Ovary (tissue), 7 donors: ENCODE measurements at regions not wholly inside any gene's neighbourhood (a gene's known extent, or its start where the extent isn't known, plus 50 kb on each side); places are given as distances from the start of the nearest gene placed in this dataset.

Source experiments
- DNase-seq, 5 donors: peaks; one replicate each; pipeline ENCODE4 v3.0.0-alpha.2; 2019 to 2020
- H3K27ac ChIP-seq, 2 donors: fragments of 200-600 bp; one replicate each; pipeline versions ENCODE4 v1.5.1 to v1.8.0; 2019 to 2022
- H3K27me3 ChIP-seq: fragments of 200-600 bp; one replicate; pipeline ENCODE4 v1.8.0; 2022
- H3K36me3 ChIP-seq: fragments of 200-600 bp; sonication (generic); one replicate; pipeline ENCODE4 v1.5.1; 2019
- H3K4me1 ChIP-seq: one replicate; pipeline ENCODE4 v1.8.1; 2013; ENCODE audit warnings: mild to moderate bottlenecking, moderate library complexity; ENCODE audit not compliant: insufficient read depth
- H3K4me3 ChIP-seq: fragments of 200-600 bp; sonication (generic); one replicate; pipeline ENCODE4 v1.5.1; 2017
- H3K9me3 ChIP-seq, 2 donors: fragments of 200-600 bp in 1 of 2; sonication (generic) in 1 of 2; one replicate each; pipeline versions ENCODE4 v1.5.1 to v1.8.1; 2013 to 2019; ENCODE audit warnings: mild to moderate bottlenecking in 1 of 2, moderate library complexity in 1 of 2
- EP300 ChIP-seq: sonication (generic); formaldehyde crosslinking; IDR thresholded peaks from one replicate; pipeline ENCODE4 v1.6.1; 2017; ENCODE audit warnings: antibody characterized with exemption
- POLR2A ChIP-seq: fragments of 450-650 bp; IDR thresholded peaks from one replicate; pipeline ENCODE4 v1.6.1; 2017; ENCODE audit warnings: antibody characterized with exemption, mild to moderate bottlenecking, moderate library complexity
- WGBS, 3 donors: extraction: QIAGEN DNeasy Blood & Tissue Kit in 1 of 3; methylation state at CpG; one replicate each; pipeline versions ENCODE4 v1.1.5 to v1.1.7; 2013 to 2017; 5-methylcytosine and 5-hydroxymethylcytosine counted together
- intact Hi-C, 4 donors: fragments of 100-400 bp; cut with DNase I; formaldehyde crosslinking; loops; one replicate each; pipeline versions ENCODE4 v1.11.0 to v1.15.1; 2022 to 2023
- TF ChIP-seq, protein P1 (sequence below), 3 donors: fragments of 450-650 bp in 2 of 3; fragments of 200-600 bp in 1 of 3; IDR thresholded peaks; one replicate each; pipeline versions ENCODE4 v1.5.1 to v1.8.0; 2016 to 2022; ENCODE audit warnings: antibody characterized with exemption in 3 of 3, mild to moderate bottlenecking in 1 of 3
- donor health status: DM: no; HTN: no; CAD: no; lungs with moderate emphysema.
- donor health status: DM: no; HTN: no; CAD: no.
- donor health status: Bipolar disorder and iron deficiency.
- donor health status: DM: no; HTN: no; CAD: no.
- donor health status: DM: yes; HTN: yes; CAD: no.

DNA sequence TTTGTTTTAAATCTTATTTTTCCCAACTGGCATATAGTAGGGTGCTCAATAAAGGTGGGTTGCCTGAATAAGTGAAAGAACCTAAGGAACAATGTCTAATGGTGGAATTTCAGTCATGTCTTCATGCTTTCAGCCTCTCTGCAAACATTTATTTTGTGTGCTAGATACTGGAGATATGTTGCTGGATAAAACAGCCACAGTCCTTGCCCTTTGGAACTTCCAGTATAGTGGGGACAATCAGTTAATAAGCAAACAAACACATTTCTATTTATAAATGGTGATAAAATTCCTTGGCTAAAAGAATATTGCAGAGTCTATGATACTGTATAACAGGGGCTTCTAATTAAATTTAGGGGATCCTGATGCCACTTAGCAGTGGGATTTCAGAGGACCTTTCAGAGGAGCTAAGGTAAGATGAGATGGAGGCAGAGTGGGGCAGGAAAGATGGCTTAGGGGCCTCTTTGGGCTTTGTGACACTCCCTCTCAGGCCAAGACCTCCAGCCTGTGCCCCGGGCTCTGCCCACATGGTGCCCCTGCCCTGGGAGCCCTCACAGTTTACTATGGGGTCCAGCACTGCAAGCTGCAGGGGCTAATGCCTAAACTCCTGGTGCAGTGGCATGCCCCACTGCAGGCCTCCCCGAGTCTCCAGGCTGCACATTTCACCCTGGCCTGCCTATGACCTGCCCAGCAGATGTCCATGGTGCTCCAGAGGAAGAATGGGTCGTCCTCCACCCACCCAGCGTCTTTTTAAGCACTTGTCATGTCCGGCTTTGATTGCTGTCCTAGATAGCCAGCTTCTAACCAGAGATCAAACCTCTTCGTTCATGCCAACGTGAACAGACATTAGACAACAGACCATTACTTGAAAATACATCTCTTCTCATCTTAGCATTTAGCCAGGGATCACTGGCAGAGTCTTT is 61.6 kb upstream of the PRR23C start:
- no peaks in the 10 kb centered on the region for H3K27me3 ChIP-seq
- peak in 1 of 5 donors; percentile 13 for DNase-seq
- H3K27ac ChIP-seq: no peak overlapping the region
- peaks cover 2% of the 10 kb centered on the region for H3K4me1 ChIP-seq
- H3K36me3 ChIP-seq: no peaks in the 10 kb centered on the region
- no peak for TF ChIP-seq POLR2A
- TF ChIP-seq, protein P1, sequence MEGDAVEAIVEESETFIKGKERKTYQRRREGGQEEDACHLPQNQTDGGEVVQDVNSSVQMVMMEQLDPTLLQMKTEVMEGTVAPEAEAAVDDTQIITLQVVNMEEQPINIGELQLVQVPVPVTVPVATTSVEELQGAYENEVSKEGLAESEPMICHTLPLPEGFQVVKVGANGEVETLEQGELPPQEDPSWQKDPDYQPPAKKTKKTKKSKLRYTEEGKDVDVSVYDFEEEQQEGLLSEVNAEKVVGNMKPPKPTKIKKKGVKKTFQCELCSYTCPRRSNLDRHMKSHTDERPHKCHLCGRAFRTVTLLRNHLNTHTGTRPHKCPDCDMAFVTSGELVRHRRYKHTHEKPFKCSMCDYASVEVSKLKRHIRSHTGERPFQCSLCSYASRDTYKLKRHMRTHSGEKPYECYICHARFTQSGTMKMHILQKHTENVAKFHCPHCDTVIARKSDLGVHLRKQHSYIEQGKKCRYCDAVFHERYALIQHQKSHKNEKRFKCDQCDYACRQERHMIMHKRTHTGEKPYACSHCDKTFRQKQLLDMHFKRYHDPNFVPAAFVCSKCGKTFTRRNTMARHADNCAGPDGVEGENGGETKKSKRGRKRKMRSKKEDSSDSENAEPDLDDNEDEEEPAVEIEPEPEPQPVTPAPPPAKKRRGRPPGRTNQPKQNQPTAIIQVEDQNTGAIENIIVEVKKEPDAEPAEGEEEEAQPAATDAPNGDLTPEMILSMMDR (IDR thresholded peaks at IDR 0.05): no peak
- TF ChIP-seq EP300: no peak
- H3K4me3 ChIP-seq: no peak overlapping the region
- 90 to 94% (median 93%) methylated on average over 7 of the region's 7 CpGs for WGBS, 3 donors
- intact Hi-C loops: loop anchor here in 2 of 4 donors (5.0 to 10.0 kb wide), 2 partner anchors 101 to 221 kb away; partner anchors contain the start of gene PRR23A (in 1 of the 2)
- H3K9me3 ChIP-seq: no peaks in the 10 kb centered on the region

GRCh38 chr3:139107424-139108252 is 62.9 kb upstream of the PRR23C start:
- H3K27me3 ChIP-seq: no peaks in the 10 kb centered on the region
- intact Hi-C loops: loop anchor here in 2 of 4 donors (5.0 to 10.0 kb wide), 2 partner anchors 103 to 220 kb away; partner anchors contain the start of gene PRR23A (in 1 of the 2)
- H3K4me1 ChIP-seq: peaks cover 4% of the 10 kb centered on the region
- H3K27ac ChIP-seq: no peak overlapping the region
- H3K4me3 ChIP-seq: no peak overlapping the region
- no peaks in the 10 kb centered on the region for H3K36me3 ChIP-seq
- 88 to 92% (median 90%) methylated on average over 11 to 13 of the region's 13 CpGs for WGBS, 3 donors
- DNase-seq: peak in 1 of 5 donors; percentile 11
- TF ChIP-seq, protein P1 (IDR thresholded peaks at IDR 0.05): no peak
- TF ChIP-seq POLR2A (no peak), EP300 (no peak)
- H3K9me3 ChIP-seq: no peaks in the 10 kb centered on the region

DNA sequence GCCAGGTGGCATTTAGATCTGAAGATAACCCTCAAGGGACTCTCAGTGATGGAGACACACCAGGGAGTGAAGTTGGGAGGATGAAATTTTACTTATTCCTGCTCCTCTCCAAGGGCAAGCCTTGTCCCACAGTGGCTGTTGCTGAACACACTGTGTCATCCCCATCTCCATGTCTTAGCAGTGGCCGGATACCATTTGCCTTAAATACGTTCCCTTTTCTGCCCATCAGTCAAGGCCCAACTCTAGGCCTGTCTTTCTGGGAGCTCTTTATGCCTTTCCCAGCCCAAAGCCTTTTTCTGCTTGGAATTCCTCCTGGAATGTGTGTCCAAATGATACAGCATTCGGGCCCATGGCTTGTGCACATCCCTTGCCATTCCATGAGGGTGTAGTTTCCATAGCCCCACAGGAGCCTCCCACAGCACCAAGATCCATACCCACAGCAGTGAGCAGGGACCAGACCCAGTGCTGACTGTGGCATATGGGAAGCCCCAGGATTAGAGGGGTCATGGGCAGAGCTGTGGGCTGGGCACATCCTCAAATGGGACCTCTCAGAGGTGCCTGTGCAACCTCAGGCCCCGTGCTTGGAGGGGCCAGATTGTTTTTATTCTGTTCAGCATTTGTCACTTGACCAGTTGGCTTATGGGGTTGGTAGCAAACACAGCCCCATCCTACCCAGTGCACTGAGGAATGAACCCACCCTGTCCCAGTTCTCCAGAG is 63.7 kb upstream of the PRR23C start:
- intact Hi-C loops: loop anchor here in 2 of 4 donors (5.0 to 10.0 kb wide), 2 partner anchors 104 to 219 kb away; partner anchors contain the start of gene PRR23A (in 1 of the 2)
- peak in 1 of 5 donors; percentile 5 for DNase-seq

More for the DNA sequence above, 63.7 kb upstream of the PRR23C start:
- no peak overlapping the region for H3K27ac ChIP-seq
- no peaks in the 10 kb centered on the region for H3K9me3 ChIP-seq
- no peak overlapping the region for H3K4me3 ChIP-seq
- no peaks in the 10 kb centered on the region for H3K36me3 ChIP-seq
- H3K4me1 ChIP-seq: peaks cover 4% of the 10 kb centered on the region
- no peaks in the 10 kb centered on the region for H3K27me3 ChIP-seq
- WGBS, 3 donors: 88 to 94% (median 92%) methylated on average over 4 of the region's 4 CpGs
- no peak for TF ChIP-seq EP300
- TF ChIP-seq, protein P1 (IDR thresholded peaks at IDR 0.05): no peak
- no peak for TF ChIP-seq POLR2A
